WTC11 (cell line): ENCODE measurements at regions not wholly inside any gene's neighbourhood (a gene's known extent, or its start where the extent isn't known, plus 50 kb on each side); places are given as distances from the start of the nearest gene placed in this dataset.

Source experiments
- ATAC-seq: fragments of 200-7000 bp; cut with Tn5 transposase; 2 replicates; pipeline ENCODE4 v1.10.0; 2021; ENCODE audit warnings: mild to moderate bottlenecking, moderate library complexity
- CTCF ChIA-PET: fragments of 300-600 bp; sonication (Branson Sonifier 250); formaldehyde crosslinking; loops from one replicate; lab custom pipeline; 2021; ENCODE audit warnings: antibody characterized with exemption; lab: Charles Lee
- POLR2A ChIA-PET: fragments of 350-600 bp; sonication (Branson Sonifier 250); formaldehyde crosslinking; loops from one replicate; lab custom pipeline; 2021; ENCODE audit warnings: antibody characterized with exemption; lab: Charles Lee
- DNase-seq: peaks from one replicate; pipeline ENCODE4 v3.0.0; 2021; ENCODE audit warnings: low spot score
- H3K27ac Mint-ChIP-seq: 2 replicates; pipeline ENCODE4 v1.8.0; 2021; ENCODE audit warnings: mixed read lengths
- H3K27me3 Mint-ChIP-seq: 2 replicates; pipeline ENCODE4 v1.8.0; 2021; ENCODE audit warnings: low read depth, mild to moderate bottlenecking, moderate library complexity, mixed read lengths
- H3K36me3 Mint-ChIP-seq: 2 replicates; pipeline ENCODE4 v1.8.0; 2021; ENCODE audit warnings: mixed read lengths
- H3K4me1 Mint-ChIP-seq: 2 replicates; pipeline ENCODE4 v1.8.0; 2022; ENCODE audit warnings: mixed read lengths
- H3K4me3 Mint-ChIP-seq: 2 replicates; pipeline ENCODE4 v1.8.0; 2021; ENCODE audit warnings: mild to moderate bottlenecking, moderate library complexity, mixed read lengths
- H3K9me3 Mint-ChIP-seq: 2 replicates; pipeline ENCODE4 v1.8.0; 2021; ENCODE audit warnings: mixed read lengths
- CREM ChIP-seq: sonication (generic); formaldehyde crosslinking; IDR thresholded peaks from 2 replicates; pipeline ENCODE4 v1.8.1; 2022; ENCODE audit warnings: mild to moderate bottlenecking, missing genetic modification reagents, moderate library complexity
- ELF4 ChIP-seq: sonication (generic); formaldehyde crosslinking; IDR thresholded peaks from 2 replicates; pipeline ENCODE4 v1.8.1; 2022; ENCODE audit warnings: low read depth, mild to moderate bottlenecking, moderate library complexity, missing genetic modification reagents
- GABPB1 ChIP-seq: sonication (generic); formaldehyde crosslinking; IDR thresholded peaks from 2 replicates; pipeline ENCODE4 v1.8.1; 2023; ENCODE audit warnings: mild to moderate bottlenecking, missing genetic modification reagents
- GTF2I ChIP-seq: fragments of 250-450 bp; sonication (Bioruptor Pico); conservative IDR thresholded peaks from 2 replicates; pipeline ENCODE4 v1.4.0; 2021; ENCODE audit warnings: mild to moderate bottlenecking
- MAX ChIP-seq: sonication (generic); formaldehyde crosslinking; IDR thresholded peaks from 2 replicates; pipeline ENCODE4 v1.8.0; 2022; ENCODE audit warnings: mild to moderate bottlenecking, missing genetic modification reagents
- MXD4 ChIP-seq: fragments of 250-450 bp; sonication (Bioruptor Pico); IDR thresholded peaks from 2 replicates; pipeline ENCODE4 v1.8.0; 2021; ENCODE audit warnings: mild to moderate bottlenecking, moderate library complexity, borderline replicate concordance
- NFYB ChIP-seq: sonication (generic); formaldehyde crosslinking; conservative IDR thresholded peaks from 2 replicates; pipeline ENCODE4 v1.8.0; 2022; ENCODE audit warnings: low read depth, missing genetic modification reagents
- NR2C2 ChIP-seq: sonication (generic); formaldehyde crosslinking; IDR thresholded peaks from 2 replicates; pipeline ENCODE4 v1.8.0; 2022; ENCODE audit warnings: mild to moderate bottlenecking, missing genetic modification reagents
- PRRX2 ChIP-seq: fragments of 250-450 bp; sonication (Bioruptor Pico); IDR thresholded peaks from 2 replicates; pipeline ENCODE4 v1.8.0; 2021; ENCODE audit warnings: mild to moderate bottlenecking
- SMAD3 ChIP-seq: sonication (generic); formaldehyde crosslinking; IDR thresholded peaks from 2 replicates; pipeline ENCODE4 v1.8.0; 2022; ENCODE audit warnings: missing genetic modification reagents, mild to moderate bottlenecking, borderline replicate concordance
- SOX15 ChIP-seq: fragments of 250-450 bp; sonication (Bioruptor Pico); IDR thresholded peaks from 2 replicates; pipeline ENCODE4 v1.9.0; 2021; ENCODE audit warnings: mild to moderate bottlenecking
- TEAD1 ChIP-seq: sonication (generic); formaldehyde crosslinking; IDR thresholded peaks from 2 replicates; pipeline ENCODE4 v1.8.0; 2022; ENCODE audit warnings: mild to moderate bottlenecking, missing genetic modification reagents
- ZBTB21 ChIP-seq: sonication (generic); formaldehyde crosslinking; IDR thresholded peaks from 2 replicates; pipeline ENCODE4 v1.8.1; 2023; ENCODE audit warnings: mild to moderate bottlenecking, missing genetic modification reagents, borderline replicate concordance
- ZMAT4 ChIP-seq: fragments of 250-450 bp; sonication (Bioruptor Pico); IDR thresholded peaks from 2 replicates; pipeline ENCODE4 v1.9.0; 2021; ENCODE audit warnings: mild to moderate bottlenecking
- ZNF219 ChIP-seq: sonication (generic); formaldehyde crosslinking; IDR thresholded peaks from 2 replicates; pipeline ENCODE4 v1.8.0; 2023; ENCODE audit warnings: missing genetic modification reagents, mild to moderate bottlenecking, borderline replicate concordance
- ZNF317 ChIP-seq: sonication (generic); formaldehyde crosslinking; IDR thresholded peaks from 2 replicates; pipeline ENCODE4 v1.8.1; 2023; ENCODE audit warnings: low read depth, mild to moderate bottlenecking, moderate library complexity, missing genetic modification reagents, borderline replicate concordance
- ZNF423 ChIP-seq: fragments of 250-450 bp; sonication (Bioruptor Pico); IDR thresholded peaks from 2 replicates; pipeline ENCODE4 v2.1.2; 2022; ENCODE audit warnings: mild to moderate bottlenecking, moderate library complexity
- ZSCAN18 ChIP-seq: fragments of 250-450 bp; sonication (Bioruptor Pico); IDR thresholded peaks from 2 replicates; pipeline ENCODE4 v2.1.2; 2022; ENCODE audit warnings: mild to moderate bottlenecking, moderate library complexity
- TF ChIP-seq, protein P1 (sequence below): sonication (generic); formaldehyde crosslinking; IDR thresholded peaks from 2 replicates; pipeline ENCODE4 v1.8.1; 2022; ENCODE audit warnings: mild to moderate bottlenecking, missing genetic modification reagents, moderate library complexity, borderline replicate concordance
- TF ChIP-seq, protein P2 (sequence below): sonication (generic); formaldehyde crosslinking; IDR thresholded peaks from 2 replicates; pipeline ENCODE4 v1.8.0; 2023; ENCODE audit warnings: mild to moderate bottlenecking, missing genetic modification reagents
- TF ChIP-seq, protein P3 (sequence below): sonication (generic); formaldehyde crosslinking; IDR thresholded peaks from 2 replicates; pipeline ENCODE4 v1.8.1; 2023; ENCODE audit warnings: mild to moderate bottlenecking, missing genetic modification reagents
- TF ChIP-seq, protein P4 (sequence below): sonication (generic); formaldehyde crosslinking; IDR thresholded peaks from 2 replicates; pipeline ENCODE4 v1.8.1; 2022; ENCODE audit warnings: mild to moderate bottlenecking, moderate library complexity, missing genetic modification reagents
- TF ChIP-seq, protein P5 (sequence below): sonication (generic); formaldehyde crosslinking; IDR thresholded peaks from 2 replicates; pipeline ENCODE4 v1.8.1; 2022; ENCODE audit warnings: low read depth, mild to moderate bottlenecking, moderate library complexity, missing genetic modification reagents, borderline replicate concordance

GRCh38 chr15:70308011-70308734 lies 210.5 kb upstream of the TLE3 start (continued):
- no peak for TF ChIP-seq GTF2I (CRISPR knock-in tag)
- TF ChIP-seq ZNF219: no peak
- no peak for TF ChIP-seq SMAD3
- TF ChIP-seq MAX: no peak
- TF ChIP-seq CREM (CRISPR knock-in tag): no peak
- TF ChIP-seq, protein P1, sequence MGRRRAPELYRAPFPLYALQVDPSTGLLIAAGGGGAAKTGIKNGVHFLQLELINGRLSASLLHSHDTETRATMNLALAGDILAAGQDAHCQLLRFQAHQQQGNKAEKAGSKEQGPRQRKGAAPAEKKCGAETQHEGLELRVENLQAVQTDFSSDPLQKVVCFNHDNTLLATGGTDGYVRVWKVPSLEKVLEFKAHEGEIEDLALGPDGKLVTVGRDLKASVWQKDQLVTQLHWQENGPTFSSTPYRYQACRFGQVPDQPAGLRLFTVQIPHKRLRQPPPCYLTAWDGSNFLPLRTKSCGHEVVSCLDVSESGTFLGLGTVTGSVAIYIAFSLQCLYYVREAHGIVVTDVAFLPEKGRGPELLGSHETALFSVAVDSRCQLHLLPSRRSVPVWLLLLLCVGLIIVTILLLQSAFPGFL: no peak

DNA sequence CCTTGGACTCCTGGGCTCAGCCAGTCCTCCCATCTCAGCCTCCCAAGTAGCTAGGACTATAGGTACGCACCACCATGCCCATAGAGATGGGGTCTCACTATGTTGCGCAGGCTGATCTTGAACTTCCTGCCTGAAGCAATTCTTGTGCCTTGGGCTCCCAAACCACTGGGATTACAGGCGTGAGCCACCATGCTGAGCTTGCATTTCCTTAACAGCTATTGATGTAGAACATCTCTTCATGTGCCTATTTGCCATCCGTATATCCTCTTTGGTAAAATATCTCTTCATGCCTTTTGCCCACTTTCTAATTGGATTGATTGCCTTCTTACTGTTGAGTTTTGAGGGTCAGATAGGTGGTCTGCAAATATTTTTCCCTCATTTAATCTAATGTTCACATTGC lies 208.9 kb upstream of the TLE3 start:
- POLR2A ChIA-PET: interaction anchor here (0.7 kb wide), 1 partner anchor 256 kb away, joined by 3 read pairs; no protein-coding TSS in a partner anchor
- no peak for ATAC-seq
- Mint-ChIP-seq H3K27me3 (peaks cover 3% of the 10 kb centered on the region; the same call in 1 of the 2 replicates), H3K36me3 (peaks cover 4% of the 10 kb centered on the region; the same call in 1 of the 2 replicates), H3K4me1 (peaks cover 33% of the 10 kb centered on the region), H3K27ac (no peak overlapping the region), H3K4me3 (no peak overlapping the region)
- DNase-seq: no peak
- CTCF ChIA-PET: interaction anchor here (1.0 kb wide), 1 partner anchor 160 kb away, joined by 3 read pairs; no protein-coding TSS in a partner anchor
- TF ChIP-seq, protein P2, sequence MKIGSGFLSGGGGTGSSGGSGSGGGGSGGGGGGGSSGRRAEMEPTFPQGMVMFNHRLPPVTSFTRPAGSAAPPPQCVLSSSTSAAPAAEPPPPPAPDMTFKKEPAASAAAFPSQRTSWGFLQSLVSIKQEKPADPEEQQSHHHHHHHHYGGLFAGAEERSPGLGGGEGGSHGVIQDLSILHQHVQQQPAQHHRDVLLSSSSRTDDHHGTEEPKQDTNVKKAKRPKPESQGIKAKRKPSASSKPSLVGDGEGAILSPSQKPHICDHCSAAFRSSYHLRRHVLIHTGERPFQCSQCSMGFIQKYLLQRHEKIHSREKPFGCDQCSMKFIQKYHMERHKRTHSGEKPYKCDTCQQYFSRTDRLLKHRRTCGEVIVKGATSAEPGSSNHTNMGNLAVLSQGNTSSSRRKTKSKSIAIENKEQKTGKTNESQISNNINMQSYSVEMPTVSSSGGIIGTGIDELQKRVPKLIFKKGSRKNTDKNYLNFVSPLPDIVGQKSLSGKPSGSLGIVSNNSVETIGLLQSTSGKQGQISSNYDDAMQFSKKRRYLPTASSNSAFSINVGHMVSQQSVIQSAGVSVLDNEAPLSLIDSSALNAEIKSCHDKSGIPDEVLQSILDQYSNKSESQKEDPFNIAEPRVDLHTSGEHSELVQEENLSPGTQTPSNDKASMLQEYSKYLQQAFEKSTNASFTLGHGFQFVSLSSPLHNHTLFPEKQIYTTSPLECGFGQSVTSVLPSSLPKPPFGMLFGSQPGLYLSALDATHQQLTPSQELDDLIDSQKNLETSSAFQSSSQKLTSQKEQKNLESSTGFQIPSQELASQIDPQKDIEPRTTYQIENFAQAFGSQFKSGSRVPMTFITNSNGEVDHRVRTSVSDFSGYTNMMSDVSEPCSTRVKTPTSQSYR (CRISPR knock-in tag): no peak
- TF ChIP-seq ZNF219 (no peak), ZMAT4 (CRISPR knock-in tag) (no peak), ZNF423 (CRISPR knock-in tag) (no peak), ELF4 (no peak), PRRX2 (CRISPR knock-in tag) (no peak), ZBTB21 (CRISPR knock-in tag) (no peak), ZNF317 (CRISPR knock-in tag) (no peak), ZSCAN18 (no peak), GABPB1 (CRISPR knock-in tag) (no peak), SOX15 (no peak), TEAD1 (no peak), MXD4 (no peak), NFYB (CRISPR knock-in tag) (no peak), NR2C2 (CRISPR knock-in tag) (no peak)
- TF ChIP-seq, protein P3, sequence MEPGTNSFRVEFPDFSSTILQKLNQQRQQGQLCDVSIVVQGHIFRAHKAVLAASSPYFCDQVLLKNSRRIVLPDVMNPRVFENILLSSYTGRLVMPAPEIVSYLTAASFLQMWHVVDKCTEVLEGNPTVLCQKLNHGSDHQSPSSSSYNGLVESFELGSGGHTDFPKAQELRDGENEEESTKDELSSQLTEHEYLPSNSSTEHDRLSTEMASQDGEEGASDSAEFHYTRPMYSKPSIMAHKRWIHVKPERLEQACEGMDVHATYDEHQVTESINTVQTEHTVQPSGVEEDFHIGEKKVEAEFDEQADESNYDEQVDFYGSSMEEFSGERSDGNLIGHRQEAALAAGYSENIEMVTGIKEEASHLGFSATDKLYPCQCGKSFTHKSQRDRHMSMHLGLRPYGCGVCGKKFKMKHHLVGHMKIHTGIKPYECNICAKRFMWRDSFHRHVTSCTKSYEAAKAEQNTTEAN (CRISPR knock-in tag): no peak
- TF ChIP-seq, protein P4, sequence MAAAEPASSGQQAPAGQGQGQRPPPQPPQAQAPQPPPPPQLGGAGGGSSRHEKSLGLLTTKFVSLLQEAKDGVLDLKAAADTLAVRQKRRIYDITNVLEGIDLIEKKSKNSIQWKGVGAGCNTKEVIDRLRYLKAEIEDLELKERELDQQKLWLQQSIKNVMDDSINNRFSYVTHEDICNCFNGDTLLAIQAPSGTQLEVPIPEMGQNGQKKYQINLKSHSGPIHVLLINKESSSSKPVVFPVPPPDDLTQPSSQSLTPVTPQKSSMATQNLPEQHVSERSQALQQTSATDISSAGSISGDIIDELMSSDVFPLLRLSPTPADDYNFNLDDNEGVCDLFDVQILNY: no peak
- TF ChIP-seq, protein P5, sequence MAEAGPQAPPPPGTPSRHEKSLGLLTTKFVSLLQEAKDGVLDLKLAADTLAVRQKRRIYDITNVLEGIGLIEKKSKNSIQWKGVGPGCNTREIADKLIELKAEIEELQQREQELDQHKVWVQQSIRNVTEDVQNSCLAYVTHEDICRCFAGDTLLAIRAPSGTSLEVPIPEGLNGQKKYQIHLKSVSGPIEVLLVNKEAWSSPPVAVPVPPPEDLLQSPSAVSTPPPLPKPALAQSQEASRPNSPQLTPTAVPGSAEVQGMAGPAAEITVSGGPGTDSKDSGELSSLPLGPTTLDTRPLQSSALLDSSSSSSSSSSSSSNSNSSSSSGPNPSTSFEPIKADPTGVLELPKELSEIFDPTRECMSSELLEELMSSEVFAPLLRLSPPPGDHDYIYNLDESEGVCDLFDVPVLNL (CRISPR knock-in tag): no peak
- TF ChIP-seq, all 79 proteins: peak for 0
- H3K9me3 Mint-ChIP-seq: peaks cover 10% of the 10 kb centered on the region
